GM12878 (cell line): ENCODE measurements at regions not wholly inside any gene's neighbourhood (a gene's known extent, or its start where the extent isn't known, plus 50 kb on each side); places are given as distances from the start of the nearest gene placed in this dataset.

Source experiments
- ATAC-seq: fragments of 200-7000 bp; cut with Tn5 transposase; 3 replicates; pipeline ENCODE4 v1.9.1; 2020; ENCODE audit warnings: mild to moderate bottlenecking, moderate library complexity
- BruUV-seq: library from RNA; stranded (reverse); fragments of 400-500 nt; replicated peaks from 2 replicates; lab custom pipeline; 2021; lab: Mats Ljungman, UMichigan
- CTCF ChIA-PET: fragments of 300-600 bp; sonication (Branson Sonifier 250); formaldehyde crosslinking; extraction: SDS; loops from one replicate; lab custom pipeline; 2021; ENCODE audit warnings: inconsistent platforms; lab: Yijun Ruan, JAX
- POLR2A ChIA-PET: fragments of 350-600 bp; formaldehyde crosslinking; extraction: SDS; loops from one replicate; lab custom pipeline; 2021; ENCODE audit warnings: inconsistent platforms; lab: Charles Lee
- RAD21 ChIA-PET: fragments of 300-600 bp; sonication (Branson Sonifier 250); formaldehyde crosslinking; loops from one replicate; lab custom pipeline; 2023; ENCODE audit warnings: antibody characterized with exemption; ENCODE audit not compliant: unreplicated experiment; lab: Charles Lee
- SMC1A ChIA-PET: fragments of 300-600 bp; sonication (Branson Sonifier 250); formaldehyde crosslinking; loops from one replicate; lab custom pipeline; 2023; ENCODE audit not compliant: unreplicated experiment, uncharacterized antibody; lab: Charles Lee
- DNase-seq: peaks from one replicate; pipeline ENCODE4 v3.0.0-alpha.2; 2011; ENCODE audit warnings: low read depth, low spot score
- FAIRE-seq: peaks from 3 replicates; lab custom pipeline; 2011; peaks lifted over from hg19 to GRCh38; lab: Jason Lieb, UNC
- H2AFZ ChIP-seq: 2 replicates; pipeline ENCODE4 v1.6.0; 2011; ENCODE audit warnings: low read depth, low read length, control low read depth; ENCODE audit not compliant: control insufficient read depth
- H3K27ac ChIP-seq: 2 replicates; pipeline ENCODE4 v1.5.1; 2011; ENCODE audit warnings: control low read depth; ENCODE audit not compliant: control insufficient read depth, insufficient read depth
- H3K27me3 ChIP-seq, 2 experiments: replicated peaks in 1 of 2; 2 replicates each; pipeline versions ENCODE4 v1.6.0 to v1.6.1; 2011; ENCODE audit warnings: low read length in 1 of 2; ENCODE audit not compliant: control insufficient read depth in 2 of 2, insufficient read depth in 2 of 2
- H3K36me3 ChIP-seq, 2 experiments: 2 replicates each; pipeline ENCODE4 v1.5.1; 2011; ENCODE audit warnings: low read length in 1 of 2; ENCODE audit not compliant: control insufficient read depth in 2 of 2, insufficient read depth in 2 of 2
- H3K4me1 ChIP-seq: 2 replicates; pipeline ENCODE4 v1.6.1; 2011; ENCODE audit warnings: mild to moderate bottlenecking, low read length, moderate library complexity, mixed read lengths; ENCODE audit not compliant: control insufficient read depth, insufficient read depth
- H3K4me2 ChIP-seq: 2 replicates; pipeline ENCODE4 v1.6.0; 2011; ENCODE audit warnings: control low read depth; ENCODE audit not compliant: control insufficient read depth, insufficient read depth
- H3K4me3 ChIP-seq: fragments of 200-600 bp; sonication (generic); 2 replicates; pipeline ENCODE4 v1.5.1; 2016
- H3K79me2 ChIP-seq: 2 replicates; pipeline ENCODE4 v1.6.0; 2011; ENCODE audit warnings: low read length; ENCODE audit not compliant: control insufficient read depth, insufficient read depth
- H3K9ac ChIP-seq: 2 replicates; pipeline ENCODE4 v1.8.0; 2011; ENCODE audit warnings: low read length, control low read depth, mixed read lengths; ENCODE audit not compliant: control insufficient read depth, insufficient read depth
- H3K9me3 ChIP-seq: replicated peaks from 3 replicates; pipeline ENCODE4 v1.5.1; 2011; ENCODE audit warnings: mild to moderate bottlenecking, low read length; ENCODE audit not compliant: control insufficient read depth, insufficient read depth
- H4K20me1 ChIP-seq: 2 replicates; pipeline ENCODE4 v1.6.0; 2011; ENCODE audit not compliant: control insufficient read depth, insufficient read depth
- BACH1 ChIP-seq: fragments of 450-650 bp; IDR thresholded peaks from 2 replicates; pipeline ENCODE4 v1.6.1; 2017; ENCODE audit warnings: mild to moderate bottlenecking, borderline replicate concordance
- BHLHE40 ChIP-seq, 2 experiments: fragments of 450-650 bp in 1 of 2; IDR thresholded peaks; 2 replicates each; pipeline ENCODE4 v1.6.1; 2011 to 2017; ENCODE audit warnings: low read depth in 2 of 2, borderline replicate concordance in 1 of 2, improper control_type of control experiment in 1 of 2, low read length in 1 of 2, mild to moderate bottlenecking in 1 of 2
- CEBPB ChIP-seq, 2 experiments: fragments of 150-350 bp in 1 of 2; IDR thresholded peaks; 2 replicates each; pipeline ENCODE4 v1.6.1; 2012 to 2014; ENCODE audit warnings: low read depth in 2 of 2, low read length in 2 of 2, borderline replicate concordance in 1 of 2, inconsistent platforms in 1 of 2
- CREM ChIP-seq: IDR thresholded peaks from 2 replicates; pipeline ENCODE4 v1.6.1; 2014; ENCODE audit warnings: antibody characterized with exemption, low read depth
- FOXK2 ChIP-seq: fragments of 450-650 bp; IDR thresholded peaks from 2 replicates; pipeline ENCODE4 v1.6.1; 2017; ENCODE audit warnings: mild to moderate bottlenecking, moderate library complexity
- MTA3 ChIP-seq: IDR thresholded peaks from 2 replicates; pipeline ENCODE4 v1.6.1; 2012; ENCODE audit warnings: low read length, inconsistent platforms, borderline replicate concordance
- RB1 ChIP-seq: fragments of 450-650 bp; formaldehyde crosslinking; IDR thresholded peaks from 2 replicates; pipeline ENCODE4 v1.6.1; 2017; ENCODE audit warnings: mild to moderate bottlenecking, borderline replicate concordance
- SREBF1 ChIP-seq: IDR thresholded peaks from 2 replicates; pipeline ENCODE4 v1.6.1; 2012; ENCODE audit warnings: mild to moderate bottlenecking, low read length
- SRF ChIP-seq, 2 experiments: IDR thresholded peaks; 2 replicates each; pipeline ENCODE4 v1.6.1; 2011; ENCODE audit warnings: low read depth in 2 of 2, low read length in 2 of 2, mild to moderate bottlenecking in 1 of 2, moderate library complexity in 1 of 2
- ZNF217 ChIP-seq: fragments of 450-650 bp; IDR thresholded peaks from 2 replicates; pipeline ENCODE4 v1.6.1; 2017; ENCODE audit warnings: antibody characterized with exemption, mild to moderate bottlenecking
- WGBS: methylation state at CpG from one replicate; pipeline ENCODE4 v1.1.6; 2016; ENCODE audit warnings: low lambda C conversion rate; ENCODE audit not compliant: insufficient replicate concordance, insufficient coverage; ENCODE audit errors: missing lambda C conversion rate; 5-methylcytosine and 5-hydroxymethylcytosine counted together
- in situ Hi-C: fragments of 300-500 bp; cut with MboI; formaldehyde crosslinking; loops from 9 replicates; pipeline ENCODE4 v1.14.3; 2018; ENCODE audit warnings: mixed read lengths
- intact Hi-C: fragments of 100-400 bp; cut with micrococcal nuclease; formaldehyde crosslinking; loops from one replicate; pipeline ENCODE4 v1.14.2; 2022; ENCODE audit not compliant: unreplicated experiment

- ChIA-PET CTCF (interaction anchor here (0.8 to 1.0 kb wide), 2 partner anchors 10 to 130 kb away, joined by 3 read pairs; no protein-coding TSS in a partner anchor), RAD21 (no interaction called here), POLR2A (no interaction called here), SMC1A (interaction anchor here (2.8 kb wide), 1 partner anchor 11 kb away, joined by 15 read pairs; no protein-coding TSS in a partner anchor)
- H3K9ac ChIP-seq: no peak overlapping the region
- in situ Hi-C loops: no loop called here
- no peak for FAIRE-seq
- intact Hi-C loops: no loop called here
- H3K4me2 ChIP-seq: no peak overlapping the region
- H2AFZ ChIP-seq: no peak overlapping the region
- H3K4me3 ChIP-seq: no peak overlapping the region
- no peaks in the 10 kb centered on the region for H3K36me3 ChIP-seq
- BruUV-seq: no TSS peak
- no peaks in the 10 kb centered on the region for H4K20me1 ChIP-seq
- ATAC-seq: no peak
- TF ChIP-seq SRF (IDR thresholded peaks at IDR 0.05; ENCODE audit: low read depth in 2 of 2, low read length in 2 of 2) (no peak), CREM (no peak), CEBPB (IDR thresholded peaks at IDR 0.05; ENCODE audit: borderline replicate concordance in 1 of 2, low read depth in 2 of 2, low read length in 2 of 2) (no peak), MTA3 (no peak), FOXK2 (no peak), RB1 (no peak), ZNF217 (no peak), SREBF1 (no peak), BACH1 (no peak), BHLHE40 (IDR thresholded peaks at IDR 0.05; ENCODE audit: borderline replicate concordance in 1 of 2, low read depth in 2 of 2, low read length in 1 of 2) (no peak)
- no peak for DNase-seq
- H3K9me3 ChIP-seq: no peaks in the 10 kb centered on the region
- H3K27me3 ChIP-seq: no peaks in the 10 kb centered on the region
- H3K27ac ChIP-seq: no peak overlapping the region
- H3K4me1 ChIP-seq: peaks cover 3% of the 10 kb centered on the region; the same call in 1 of the 2 replicates
- H3K79me2 ChIP-seq: no peaks in the 10 kb centered on the region
- WGBS: 51% methylated on average over 3 of the region's 3 CpGs
Observed at GRCh38 chrX:42992199-42992943, 214.4 kb upstream of the PPP1R2C start.
